Limb (tissue), 2 donors: ENCODE measurements at regions not wholly inside any gene's neighbourhood (a gene's known extent, or its start where the extent isn't known, plus 50 kb on each side); places are given as distances from the start of the nearest gene placed in this dataset.

Experiments
- DNase-seq, 2 donors: peaks; one replicate each; pipeline ENCODE4 v3.0.0-alpha.2; 2016; ENCODE audit errors: extremely low spot score in 2 of 2

DNA sequence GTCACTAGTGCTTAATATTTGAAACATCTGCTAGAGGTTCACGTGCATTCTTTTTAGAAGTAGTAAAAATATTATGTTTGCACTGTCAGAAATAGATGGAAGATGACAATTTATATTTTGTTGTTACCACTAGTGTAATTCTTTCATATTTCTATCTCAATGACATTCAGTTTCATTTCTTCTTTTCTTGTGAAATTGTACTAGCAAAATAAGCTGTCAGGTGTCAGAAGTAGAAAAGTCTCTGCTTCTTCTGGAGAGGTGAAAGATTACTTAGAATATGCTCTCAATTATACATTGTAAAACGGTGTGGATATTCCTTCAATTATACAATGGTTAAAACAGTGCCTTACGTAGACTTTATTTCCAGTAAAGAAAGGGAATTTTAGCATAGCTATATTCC lies 395.4 kb downstream of the CSNK1G3 start:
- DNase-seq: no peak

- DNase-seq: no peak
Measured at GRCh38 chr5:123906698-123907295, 394.8 kb downstream of the CSNK1G3 start.

GRCh38 chr5:123885081-123885480 lies 373.1 kb downstream of the CSNK1G3 start:
- no peak for DNase-seq

DNA sequence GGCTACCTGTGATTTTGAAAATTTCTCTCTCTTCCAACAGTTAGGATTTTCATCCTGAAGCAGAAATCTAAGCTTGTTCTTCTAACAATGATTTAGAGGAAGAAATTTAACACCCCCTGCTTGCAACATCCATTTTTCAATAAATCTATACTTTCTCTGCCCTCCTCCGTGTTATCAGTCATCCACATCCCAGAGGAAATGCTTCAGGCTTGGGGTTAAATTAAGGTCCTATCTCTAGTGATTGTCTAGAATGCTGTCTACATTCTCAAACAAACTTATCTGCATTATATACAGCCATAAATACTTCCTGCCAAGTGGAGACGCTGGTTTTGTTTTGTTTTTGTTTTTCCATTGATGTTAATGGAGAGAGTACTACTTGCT lies 371.0 kb downstream of the CSNK1G3 start:
- no peak for DNase-seq

- DNase-seq: no peak
Measured at GRCh38 chr5:123882319-123882964, 370.5 kb downstream of the CSNK1G3 start.

GRCh38 chr5:123881759-123882244 lies 369.8 kb downstream of the CSNK1G3 start:
- DNase-seq: no peak

DNA sequence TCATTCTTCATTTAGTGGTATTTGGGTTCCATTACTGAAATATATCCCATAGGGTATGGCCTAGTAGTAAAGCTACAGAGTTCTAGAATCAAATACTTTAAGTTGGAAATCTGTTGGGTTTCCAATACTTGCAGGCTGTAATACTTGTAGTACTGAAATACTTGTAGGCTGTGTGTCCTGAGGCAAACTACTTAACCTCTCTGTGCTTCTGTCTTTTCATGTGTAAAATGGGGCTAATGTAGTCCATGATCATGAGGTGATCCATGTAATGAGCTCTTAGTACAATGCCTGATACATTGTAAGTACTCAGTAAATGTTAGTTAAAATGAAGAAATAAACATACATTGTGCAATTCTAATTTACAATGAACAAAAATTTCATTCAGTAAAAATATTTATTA lies 368.9 kb downstream of the CSNK1G3 start:
- no peak for DNase-seq

- no peak for DNase-seq
Measured at GRCh38 chr5:123879071-123879470, 367.1 kb downstream of the CSNK1G3 start.

- DNase-seq: no peak
Measured at GRCh38 chr5:123876276-123876790, 364.4 kb downstream of the CSNK1G3 start.

DNA sequence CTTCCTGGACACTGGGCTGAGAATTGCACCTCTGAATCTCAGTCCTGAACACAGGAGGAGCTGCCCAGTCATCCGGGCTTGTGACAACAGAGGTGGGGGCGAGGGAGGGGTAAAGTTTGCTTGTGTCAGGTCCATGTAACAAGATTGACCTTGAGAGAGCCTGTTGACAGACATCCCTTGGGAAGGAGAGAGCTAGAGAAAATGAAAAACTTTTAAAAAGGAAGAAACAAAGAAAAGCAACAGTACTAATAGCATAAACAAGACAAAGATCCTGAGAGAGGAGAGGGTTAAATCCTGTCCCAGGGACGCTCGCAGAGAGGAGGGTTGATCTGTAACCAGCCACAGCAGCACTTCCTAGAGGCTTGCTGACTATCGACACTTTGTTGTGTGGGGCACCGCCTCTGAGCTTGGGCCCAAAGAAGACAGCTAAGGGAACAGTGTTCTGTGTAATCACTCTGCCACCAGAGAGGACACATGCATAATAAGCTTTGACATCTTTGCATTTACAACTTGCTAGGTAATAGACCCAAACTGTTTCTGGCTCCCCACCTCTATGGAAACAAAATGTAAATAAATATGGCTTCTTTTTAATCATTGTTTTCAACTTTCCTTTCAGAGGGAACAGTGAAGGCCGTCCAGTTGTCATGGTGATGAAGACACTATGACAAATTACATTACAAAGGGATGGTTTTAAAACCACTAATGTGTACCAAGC lies 363.7 kb downstream of the CSNK1G3 start:
- peak in 1 of 2 donors; percentile 31 for DNase-seq

DNA sequence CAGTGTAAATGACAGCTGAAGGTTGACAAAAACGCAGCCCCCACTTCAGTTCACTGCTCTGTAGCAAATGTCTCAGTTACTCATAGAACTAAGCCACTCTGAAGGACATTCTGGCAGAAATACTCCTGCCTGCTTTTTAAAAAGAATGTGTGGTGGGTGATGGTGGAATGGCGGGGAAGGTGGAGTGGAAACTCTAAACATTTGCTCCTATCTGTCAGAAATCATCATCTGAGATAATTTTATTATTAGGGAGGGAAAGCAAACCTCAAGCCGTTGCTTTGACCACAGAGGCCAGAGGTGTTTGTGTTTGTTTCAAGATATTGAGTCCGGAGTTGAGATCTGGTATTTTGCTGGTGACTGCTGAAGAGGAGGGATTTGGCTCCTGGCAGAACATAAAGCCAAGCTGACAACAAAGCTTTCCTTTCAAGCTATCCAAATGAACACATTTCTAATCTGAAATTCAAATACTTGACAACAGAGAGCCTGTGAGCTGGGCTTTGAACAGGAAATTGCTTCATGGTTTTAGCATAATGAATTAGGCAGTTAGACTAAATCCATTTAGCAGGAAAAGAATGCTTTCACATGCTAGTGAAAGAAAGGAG lies 362.7 kb downstream of the CSNK1G3 start:
- DNase-seq: peak in 1 of 2 donors; percentile 46

DNA sequence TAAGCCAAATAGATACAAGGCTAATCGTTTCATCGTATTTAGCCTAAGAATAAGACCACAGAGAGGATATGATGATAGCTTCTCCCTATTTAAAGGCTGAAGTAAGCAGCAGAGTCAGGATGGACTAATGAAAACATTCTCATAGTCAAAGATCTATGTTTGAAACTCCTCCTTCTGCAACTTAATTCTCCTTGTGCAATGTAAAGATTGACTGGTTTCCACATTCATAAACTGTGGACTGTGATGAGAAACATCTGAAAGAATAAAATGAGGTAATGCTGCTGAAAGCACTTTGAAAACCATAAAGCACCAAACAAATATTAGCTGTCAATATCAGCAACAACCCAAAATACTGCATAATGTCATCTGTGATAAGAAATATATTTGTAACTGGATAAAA lies 361.9 kb downstream of the CSNK1G3 start:
- DNase-seq: no peak

DNA sequence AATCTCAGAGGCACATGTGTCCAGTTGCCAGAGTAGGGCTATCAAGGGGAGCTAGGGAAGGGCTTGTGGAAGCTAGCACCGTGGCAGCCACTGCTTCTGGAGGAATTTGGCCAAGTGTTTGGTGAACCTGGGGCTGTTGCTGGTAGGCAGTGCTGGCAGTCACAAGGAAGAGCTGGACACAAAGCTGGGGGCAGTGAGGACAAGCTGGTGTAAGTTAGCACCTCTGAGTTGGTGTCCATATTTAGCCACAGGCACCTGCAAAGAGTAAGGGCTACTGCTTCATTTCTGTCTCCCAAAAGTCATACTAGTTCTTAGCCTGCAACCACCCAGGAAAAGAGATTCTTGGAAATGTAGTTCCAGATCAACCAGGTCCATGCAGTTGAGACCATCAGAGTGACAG lies 359.4 kb downstream of the CSNK1G3 start:
- no peak for DNase-seq

GRCh38 chr5:123868881-123869280 lies 356.9 kb downstream of the CSNK1G3 start:
- peak in 1 of 2 donors; percentile 38 for DNase-seq

DNA sequence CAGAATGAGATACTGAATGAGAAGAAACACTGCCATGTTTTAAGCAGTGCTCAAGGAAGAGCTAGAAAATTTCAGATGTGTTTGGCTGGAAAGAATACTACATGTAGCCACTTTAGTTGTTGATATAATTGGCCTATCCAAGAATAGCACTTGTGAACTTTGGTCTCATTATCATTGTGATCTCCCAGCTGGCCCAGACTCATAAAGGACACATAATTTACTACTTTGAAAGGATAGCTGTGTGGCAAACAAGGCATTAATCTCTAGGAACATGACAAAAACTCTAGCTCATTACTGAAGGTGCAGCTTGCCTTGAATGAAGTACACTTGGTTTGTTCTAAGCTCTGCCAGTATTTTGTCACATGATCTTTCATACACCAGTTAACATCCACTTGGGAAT lies 356.3 kb downstream of the CSNK1G3 start:
- DNase-seq: no peak

GRCh38 chr5:123865641-123866040 lies 353.7 kb downstream of the CSNK1G3 start:
- DNase-seq: no peak

GRCh38 chr5:123864578-123864977 lies 352.6 kb downstream of the CSNK1G3 start:
- DNase-seq: no peak

DNA sequence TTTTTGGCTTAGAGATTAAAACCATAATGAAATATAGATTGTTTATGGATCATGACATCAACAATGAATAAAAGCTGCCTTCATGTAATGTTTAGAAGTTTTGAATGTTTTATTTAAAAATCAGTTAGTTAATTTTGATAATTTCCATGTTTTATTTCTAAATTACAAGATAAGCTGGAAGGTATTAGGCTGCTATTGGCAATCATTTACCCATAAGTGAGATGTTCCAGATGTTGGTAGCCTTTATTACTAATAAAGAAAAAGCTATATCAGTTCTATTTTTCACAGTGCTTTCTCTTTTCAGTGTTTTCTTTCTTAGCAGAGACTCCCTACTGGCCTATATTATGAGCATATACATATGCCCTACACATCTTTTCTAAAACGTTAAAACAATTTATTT lies 347.0 kb downstream of the CSNK1G3 start:
- no peak for DNase-seq

GRCh38 chr5:123856766-123857165 lies 344.8 kb downstream of the CSNK1G3 start:
- no peak for DNase-seq

- peak in 1 of 2 donors; percentile 36 for DNase-seq
Measured at GRCh38 chr5:123855609-123856008, 343.6 kb downstream of the CSNK1G3 start.

- DNase-seq: no peak
Measured at GRCh38 chr5:123845356-123846100, 333.6 kb downstream of the CSNK1G3 start.
